IMR-90 (cell line): ENCODE measurements at regions not wholly inside any gene's neighbourhood (a gene's known extent, or its start where the extent isn't known, plus 50 kb on each side); places are given as distances from the start of the nearest gene placed in this dataset.

Experiments
- ATAC-seq: fragments of 200-7000 bp; cut with Tn5 transposase; 2 replicates; pipeline ENCODE4 v1.9.1; 2020; ENCODE audit warnings: low read depth, mild to moderate bottlenecking, moderate library complexity
- BruUV-seq: library from RNA; stranded (reverse); fragments of 400-500 nt; replicated peaks from 2 replicates; lab custom pipeline; 2021; lab: Mats Ljungman, UMichigan
- CTCF ChIA-PET: fragments of 300-600 bp; formaldehyde crosslinking; extraction: SDS; loops from one replicate; lab custom pipeline; 2021; ENCODE audit warnings: antibody characterized with exemption; lab: Yijun Ruan, JAX
- POLR2A ChIA-PET: fragments of 300-600 bp; sonication (Branson Sonifier 250); formaldehyde crosslinking; loops from one replicate; lab custom pipeline; 2022; ENCODE audit warnings: antibody characterized with exemption; ENCODE audit not compliant: unreplicated experiment; lab: Charles Lee
- DNase-seq: peaks from one replicate; pipeline ENCODE4 v3.0.0; 2013
- H2AFZ ChIP-seq: replicated peaks from 2 replicates; pipeline ENCODE3; 2013; ENCODE audit warnings: low read length, mild to moderate bottlenecking; ENCODE audit not compliant: poor library complexity
- H2AK5ac ChIP-seq: 2 replicates; pipeline ENCODE4 v1.6.1; 2013; ENCODE audit warnings: low read depth, low read length, inconsistent platforms
- H2AK9ac ChIP-seq: replicated peaks from 2 replicates; pipeline ENCODE3; 2013; ENCODE audit warnings: mild to moderate bottlenecking, low read depth, low read length, moderate library complexity; ENCODE audit not compliant: poor library complexity
- H2BK120ac ChIP-seq: 2 replicates; pipeline ENCODE4 v1.6.1; 2013; ENCODE audit warnings: low read depth, low read length, inconsistent platforms
- H2BK15ac ChIP-seq: 3 replicates; pipeline ENCODE4 v1.6.1; 2013; ENCODE audit warnings: low read depth, low read length, inconsistent platforms
- H2BK20ac ChIP-seq: 2 replicates; pipeline ENCODE4 v1.6.1; 2013; ENCODE audit warnings: low read depth, mild to moderate bottlenecking, inconsistent platforms, low read length, moderate library complexity
- H2BK5ac ChIP-seq: 2 replicates; pipeline ENCODE4 v1.6.1; 2013; ENCODE audit warnings: mild to moderate bottlenecking, low read depth, low read length, inconsistent platforms; ENCODE audit not compliant: poor library complexity, severe bottlenecking
- H3K14ac ChIP-seq: replicated peaks from 2 replicates; pipeline ENCODE4 v1.6.1; 2013; ENCODE audit warnings: low read depth, low read length, inconsistent platforms
- H3K18ac ChIP-seq: 2 replicates; pipeline ENCODE4 v1.6.1; 2013; ENCODE audit warnings: low read depth, low read length, control low read depth
- H3K23ac ChIP-seq: 2 replicates; pipeline ENCODE4 v1.6.1; 2013; ENCODE audit warnings: low read depth, low read length, inconsistent platforms
- H3K27ac ChIP-seq: 2 replicates; pipeline ENCODE4 v1.5.1; 2013; ENCODE audit warnings: mild to moderate bottlenecking, control low read depth, low read length; ENCODE audit not compliant: insufficient read depth
- H3K27me3 ChIP-seq: 2 replicates; pipeline ENCODE4 v1.6.1; 2013; ENCODE audit warnings: low read length; ENCODE audit not compliant: control insufficient read depth, insufficient read depth
- H3K36me3 ChIP-seq: 2 replicates; pipeline ENCODE4 v1.6.1; 2013; ENCODE audit warnings: low read length, mixed read lengths; ENCODE audit not compliant: control insufficient read depth, insufficient read depth
- H3K4ac ChIP-seq: 2 replicates; pipeline ENCODE4 v1.6.1; 2013; ENCODE audit warnings: low read depth, low read length, inconsistent platforms
- H3K4me1 ChIP-seq: 2 replicates; pipeline ENCODE4 v1.6.1; 2013; ENCODE audit warnings: low read length, mixed read lengths; ENCODE audit not compliant: control insufficient read depth, insufficient read depth
- H3K4me2 ChIP-seq: 2 replicates; pipeline ENCODE4 v1.6.1; 2013; ENCODE audit warnings: low read depth, mild to moderate bottlenecking, control low read depth, low read length, moderate library complexity
- H3K4me3 ChIP-seq: 2 replicates; pipeline ENCODE4 v1.5.1; 2013; ENCODE audit warnings: low read depth, mild to moderate bottlenecking, control low read depth, low read length, moderate library complexity; ENCODE audit not compliant: insufficient read depth
- H3K56ac ChIP-seq: 2 replicates; pipeline ENCODE4 v1.6.1; 2013; ENCODE audit warnings: low read length, inconsistent platforms; ENCODE audit not compliant: insufficient read depth; ENCODE audit errors: extremely low read depth
- H3K79me1 ChIP-seq, 2 experiments: 2 replicates each; pipeline ENCODE4 v1.6.1; 2013; ENCODE audit warnings: low read length in 2 of 2, inconsistent platforms in 1 of 2, low read depth in 1 of 2
- H3K9ac ChIP-seq: 2 replicates; pipeline ENCODE4 v1.6.1; 2013; ENCODE audit warnings: low read depth, low read length, control low read depth
- H3K9me1 ChIP-seq: 2 replicates; pipeline ENCODE4 v1.6.1; 2013; ENCODE audit warnings: low read length, inconsistent platforms; ENCODE audit not compliant: insufficient read depth
- H3K9me3 ChIP-seq: 2 replicates; pipeline ENCODE4 v1.6.1; 2013; ENCODE audit warnings: low read length; ENCODE audit not compliant: control insufficient read depth, insufficient read depth
- H4K20me1 ChIP-seq: 2 replicates; pipeline ENCODE4 v1.6.1; 2013; ENCODE audit warnings: low read length, inconsistent platforms; ENCODE audit not compliant: insufficient read depth
- H4K5ac ChIP-seq: 2 replicates; pipeline ENCODE4 v1.6.1; 2013; ENCODE audit warnings: mild to moderate bottlenecking, low read depth, low read length, control low read depth
- H4K8ac ChIP-seq, 2 experiments: 2 replicates each; pipeline ENCODE4 v1.6.1; 2013; ENCODE audit warnings: low read depth in 2 of 2, low read length in 2 of 2, control low read depth in 1 of 2, inconsistent platforms in 1 of 2
- H4K91ac ChIP-seq: 2 replicates; pipeline ENCODE4 v1.6.1; 2013; ENCODE audit warnings: low read depth, low read length, inconsistent platforms; ENCODE audit not compliant: insufficient read depth
- BHLHE40 ChIP-seq: fragments of 150-350 bp; IDR thresholded peaks from 2 replicates; pipeline ENCODE4 v1.6.1; 2016; ENCODE audit warnings: mild to moderate bottlenecking, low read depth, low read length
- CEBPB ChIP-seq: IDR thresholded peaks from 2 replicates; pipeline ENCODE4 v1.6.1; 2012; ENCODE audit warnings: low read depth, low read length, improper control_type of control experiment
- CHD1 ChIP-seq: IDR thresholded peaks from 2 replicates; pipeline ENCODE4 v1.6.1; 2012; ENCODE audit warnings: low read depth, low read length, improper control_type of control experiment
- CTCF ChIP-seq: conservative IDR thresholded peaks from 2 replicates; pipeline ENCODE4 v1.5.1; 2012; ENCODE audit warnings: mild to moderate bottlenecking, low read depth, low read length, improper control_type of control experiment
- ELK1 ChIP-seq: fragments of 150-350 bp; IDR thresholded peaks from 2 replicates; pipeline ENCODE4 v1.6.1; 2016; ENCODE audit warnings: low read depth, mild to moderate bottlenecking, low read length, moderate library complexity, borderline replicate concordance
- FOS ChIP-seq: fragments of 150-350 bp; IDR thresholded peaks from 2 replicates; pipeline ENCODE4 v1.6.1; 2016; ENCODE audit warnings: low read depth, low read length
- MAFK ChIP-seq: IDR thresholded peaks from 2 replicates; pipeline ENCODE4 v1.6.1; 2012; ENCODE audit warnings: low read depth, low read length, improper control_type of control experiment
- MAZ ChIP-seq: IDR thresholded peaks from 2 replicates; pipeline ENCODE4 v1.6.1; 2012; ENCODE audit warnings: low read depth, mild to moderate bottlenecking, low read length, improper control_type of control experiment, moderate library complexity, borderline replicate concordance
- MXI1 ChIP-seq: IDR thresholded peaks from 2 replicates; pipeline ENCODE4 v1.6.1; 2012; ENCODE audit warnings: low read depth, mild to moderate bottlenecking, low read length, moderate library complexity, borderline replicate concordance
- NFE2L2 ChIP-seq: fragments of 150-350 bp; IDR thresholded peaks from 2 replicates; pipeline ENCODE4 v1.6.1; 2016; ENCODE audit warnings: low read depth, mild to moderate bottlenecking, low read length
- POLR2A ChIP-seq: IDR thresholded peaks from 2 replicates; pipeline ENCODE4 v1.6.1; 2012; ENCODE audit warnings: mild to moderate bottlenecking, low read depth, low read length
- RAD21 ChIP-seq: IDR thresholded peaks from 2 replicates; pipeline ENCODE4 v1.6.1; 2012; ENCODE audit warnings: low read length, improper control_type of control experiment
- RCOR1 ChIP-seq: IDR thresholded peaks from 2 replicates; pipeline ENCODE4 v1.6.1; 2012; ENCODE audit warnings: mild to moderate bottlenecking, low read length, improper control_type of control experiment; ENCODE audit not compliant: insufficient replicate concordance
- RFX5 ChIP-seq: IDR thresholded peaks from 2 replicates; pipeline ENCODE4 v1.8.0; 2012; ENCODE audit warnings: low read depth, mild to moderate bottlenecking, low read length, moderate library complexity
- SMC3 ChIP-seq: fragments of 150-350 bp; IDR thresholded peaks from 2 replicates; pipeline ENCODE4 v1.6.1; 2016; ENCODE audit warnings: low read depth, mild to moderate bottlenecking, antibody characterized with exemption, low read length, moderate library complexity
- USF2 ChIP-seq: fragments of 150-350 bp; IDR thresholded peaks from 2 replicates; pipeline ENCODE4 v1.6.1; 2017; ENCODE audit warnings: mild to moderate bottlenecking, antibody characterized with exemption, low read length, low read depth
- WGBS, 2 experiments: methylation state at CpG; one replicate each; pipeline versions ENCODE4 v1.1.5 to v1.1.7; 2013; ENCODE audit warnings: missing lambda C conversion rate in 2 of 2; ENCODE audit not compliant: insufficient read length in 1 of 2; ENCODE audit errors: extremely low coverage in 2 of 2; 5-methylcytosine and 5-hydroxymethylcytosine counted together
- dilution Hi-C: fragments of 300-500 bp; cut with HindIII; formaldehyde crosslinking; loops from one replicate; pipeline ENCODE4 v1.14.3; 2018; ENCODE audit warnings: low sequenced_read_pairs; ENCODE audit not compliant: unreplicated experiment
- in situ Hi-C: fragments of 300-500 bp; cut with MboI; formaldehyde crosslinking; loops from 3 replicates; pipeline ENCODE4 v1.14.3; 2019; ENCODE audit warnings: low sequenced_read_pairs, inconsistent platforms, mixed read lengths
- intact Hi-C: fragments of 100-400 bp; cut with micrococcal nuclease; formaldehyde crosslinking; loops from 2 replicates; pipeline ENCODE4 v1.10.0; 2022

- H4K91ac ChIP-seq = no peak overlapping the region
- no peak overlapping the region for H2AFZ ChIP-seq
- ChIA-PET CTCF (no interaction called here), POLR2A (no interaction called here)
- H3K4me3 ChIP-seq = no peak overlapping the region
- H3K14ac ChIP-seq = no peak overlapping the region
- no peak overlapping the region for H2BK20ac ChIP-seq
- H4K20me1 ChIP-seq = no peaks in the 10 kb centered on the region
- H3K4me2 ChIP-seq = no peak overlapping the region
- H2AK9ac ChIP-seq = no peak overlapping the region
- H3K56ac ChIP-seq = no peak overlapping the region
- intact Hi-C loops (no loop called here), dilution Hi-C loops (no loop called here), in situ Hi-C loops (no loop called here)
- ATAC-seq = no peak
- H3K23ac ChIP-seq = no peak overlapping the region
- H2AK5ac ChIP-seq = no peak overlapping the region
- no peak overlapping the region for H3K9ac ChIP-seq
- DNase-seq = no peak
- H2BK120ac ChIP-seq = no peak overlapping the region
- H3K4ac ChIP-seq = no peak overlapping the region
- H3K9me3 ChIP-seq = peaks cover 21% of the 10 kb centered on the region
- H3K79me1 ChIP-seq = no peaks in the 10 kb centered on the region
- H4K5ac ChIP-seq = no peak overlapping the region
- no peak for TF ChIP-seq CHD1
- TF ChIP-seq BHLHE40 = no peak
- TF ChIP-seq USF2 = no peak
- no peak for TF ChIP-seq MAZ
- no peak for TF ChIP-seq ELK1
- no peak for TF ChIP-seq SMC3
- TF ChIP-seq CTCF = no peak
- TF ChIP-seq CEBPB = no peak
- TF ChIP-seq RAD21 = no peak
- TF ChIP-seq RFX5 = no peak
- no peak for TF ChIP-seq RCOR1
- no peak for TF ChIP-seq FOS
- no peak for TF ChIP-seq POLR2A
- TF ChIP-seq MXI1 = no peak
- no peak for TF ChIP-seq MAFK
- no peak for TF ChIP-seq NFE2L2
- H4K8ac ChIP-seq = no peak overlapping the region
- no peak overlapping the region for H2BK5ac ChIP-seq
- no peak overlapping the region for H2BK15ac ChIP-seq
- no peaks in the 10 kb centered on the region for H3K9me1 ChIP-seq
- H3K36me3 ChIP-seq = no peaks in the 10 kb centered on the region
- no peaks in the 10 kb centered on the region for H3K4me1 ChIP-seq
- H3K27ac ChIP-seq = no peak overlapping the region
- BruUV-seq = no TSS peak
- no peaks in the 10 kb centered on the region for H3K27me3 ChIP-seq
- WGBS, 2 experiments = no CpG with 5 or more reads among the region's 2 CpGs
- no peak overlapping the region for H3K18ac ChIP-seq
These were observed 133.2 kb upstream of the LY86 start for GRCh38 chr6:6455272-6455671.
